COR-L47 (cell line): ENCODE measurements at regions not wholly inside any gene's neighbourhood (a gene's known extent, or its start where the extent isn't known, plus 50 kb on each side); places are given as distances from the start of the nearest gene placed in this dataset.

Experiments
- DNase-seq: peaks from one replicate; lab custom pipeline; 2025; lab: John Stamatoyannopoulos, UW

- DNase-seq = no peak
Observed at GRCh38 chr4:137310593-137311490, 221.5 kb downstream of the PCDH18 start.

DNA sequence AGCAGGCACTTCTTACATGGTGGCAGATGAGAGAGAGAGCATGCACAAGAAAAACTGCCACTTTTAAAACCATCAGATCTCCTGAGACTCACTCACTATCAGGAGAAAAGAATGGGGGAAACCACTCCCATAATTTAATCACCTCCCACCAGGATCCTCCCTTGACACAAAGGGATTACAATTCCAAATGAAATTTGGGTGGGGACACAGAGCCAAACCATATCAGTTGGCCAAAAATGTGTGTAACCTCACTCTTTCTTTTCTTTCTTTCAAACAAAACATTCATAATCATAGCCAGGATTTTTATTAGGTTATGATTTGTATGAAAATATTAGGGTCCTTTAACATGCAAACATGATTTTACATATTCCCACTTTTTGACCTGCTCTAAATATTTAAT, 222.1 kb downstream of the PCDH18 start:
- DNase-seq = no peak

- no peak for DNase-seq
Observed at GRCh38 chr4:137309424-137309823, 222.9 kb downstream of the PCDH18 start.

GRCh38 chr4:137307806-137308205, 224.5 kb downstream of the PCDH18 start:
- no peak for DNase-seq

DNA sequence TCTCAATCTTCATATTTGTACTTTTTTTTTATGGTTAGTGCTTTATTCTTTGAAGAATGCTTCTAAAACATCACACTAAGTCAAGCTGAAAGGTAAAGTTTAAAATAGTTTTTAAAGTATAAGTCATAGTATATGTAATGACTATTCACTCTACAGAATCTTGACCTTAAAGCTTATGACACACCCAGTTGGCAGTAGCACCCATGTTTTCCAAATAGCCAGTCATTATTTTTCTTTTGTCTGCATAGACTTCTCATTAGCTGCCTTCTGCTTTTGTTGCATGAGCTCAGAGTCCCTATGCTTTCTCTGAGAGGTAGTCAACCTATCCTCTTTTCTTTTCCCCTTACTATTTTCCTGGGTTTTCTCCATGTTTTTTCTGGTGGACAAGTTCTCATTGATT, 231.5 kb downstream of the PCDH18 start:
- no peak for DNase-seq

GRCh38 chr4:137299281-137299680, 233.0 kb downstream of the PCDH18 start:
- DNase-seq = no peak

- DNase-seq = no peak
Observed at GRCh38 chr4:137293281-137293680, 239.0 kb downstream of the PCDH18 start.

GRCh38 chr4:137283737-137284136, 248.6 kb downstream of the PCDH18 start:
- no peak for DNase-seq

- no peak for DNase-seq
Observed at GRCh38 chr4:137278431-137278830, 253.9 kb downstream of the PCDH18 start.

GRCh38 chr4:137274404-137274803, 257.9 kb downstream of the PCDH18 start:
- no peak for DNase-seq

DNA sequence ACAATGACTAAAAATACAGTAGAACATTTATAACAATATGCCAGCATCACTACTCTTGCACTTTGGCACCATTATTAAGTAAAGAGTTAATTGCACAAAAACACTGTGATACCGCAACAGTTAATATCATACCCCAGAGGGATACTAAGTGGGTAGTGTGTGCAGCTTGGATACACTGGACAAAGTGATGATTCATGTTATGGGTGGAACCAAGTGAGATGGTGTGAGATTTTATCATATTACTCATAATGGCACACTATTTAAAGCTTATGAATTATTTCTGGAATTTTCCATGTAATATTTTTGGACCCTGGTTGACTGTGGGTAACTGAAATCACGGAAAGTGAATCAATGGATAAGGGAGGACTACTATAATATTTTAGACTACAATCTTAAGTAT, 265.3 kb downstream of the PCDH18 start:
- DNase-seq = no peak

- DNase-seq = no peak
Observed at GRCh38 chr4:137266511-137266910, 265.8 kb downstream of the PCDH18 start.

- DNase-seq = no peak
Observed at GRCh38 chr4:137263206-137263605, 269.1 kb downstream of the PCDH18 start.

DNA sequence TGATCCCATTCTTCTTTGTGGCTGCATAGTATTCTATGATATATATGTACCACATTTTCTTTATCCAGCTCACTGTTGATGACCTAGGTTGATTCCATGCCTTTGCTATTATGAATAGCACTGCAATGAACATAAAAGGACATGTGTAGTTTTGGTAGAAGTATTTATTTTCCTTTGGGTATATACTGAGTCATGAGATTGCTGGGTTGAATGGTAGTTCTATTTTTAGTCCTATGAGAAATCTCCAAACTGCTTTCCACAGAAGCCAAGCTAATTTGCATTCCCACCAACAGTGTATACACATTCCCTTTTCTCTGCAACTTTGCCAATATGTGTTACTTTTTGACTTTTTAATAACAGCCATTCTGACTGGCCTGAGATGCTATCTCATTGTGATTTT, 278.3 kb downstream of the PCDH18 start:
- DNase-seq = no peak

GRCh38 chr4:137249112-137249511, 283.2 kb downstream of the PCDH18 start:
- DNase-seq = no peak

- DNase-seq = peak; percentile 90
Observed at GRCh38 chr4:137238456-137239162, 293.7 kb downstream of the PCDH18 start.

- DNase-seq = no peak
Observed at GRCh38 chr4:137226900-137227299, 305.4 kb downstream of the PCDH18 start.

- DNase-seq = no peak
Observed at GRCh38 chr4:137226221-137226620, 306.1 kb downstream of the PCDH18 start.

DNA sequence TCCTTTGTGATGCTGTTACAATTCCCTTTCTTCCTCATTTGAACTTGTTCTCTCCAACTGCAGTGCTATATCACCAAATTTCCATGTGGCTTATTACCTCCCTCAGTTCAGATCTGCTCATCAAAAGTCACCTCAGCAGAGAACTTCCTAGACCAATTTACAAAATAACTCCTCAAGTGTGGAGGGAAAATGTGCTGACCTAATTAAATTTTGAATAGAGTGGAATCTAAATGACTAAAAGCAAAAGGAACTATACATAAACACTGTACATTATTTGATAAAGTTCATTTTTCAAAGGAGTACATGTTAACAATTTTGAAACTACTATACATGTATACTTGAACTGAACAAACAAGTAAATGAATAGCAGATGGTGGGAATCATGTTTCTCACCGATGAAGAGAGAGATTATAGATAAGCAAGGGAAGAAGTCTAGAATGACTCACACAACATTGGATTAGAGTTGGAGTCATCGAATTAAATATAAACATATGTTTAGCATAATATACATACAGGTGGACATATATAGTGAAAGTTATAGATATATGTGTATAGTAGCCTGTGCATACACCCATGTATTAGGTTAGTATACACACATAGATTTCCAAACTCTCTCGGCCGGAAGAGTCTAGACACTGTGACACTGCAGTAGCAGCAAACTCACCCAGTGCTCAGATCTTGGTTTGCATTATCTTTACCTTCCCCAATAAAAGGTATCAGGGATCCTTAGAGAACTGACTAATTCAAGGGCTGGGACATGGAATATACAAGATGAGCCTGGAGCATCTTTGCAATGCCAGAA, 318.7 kb downstream of the PCDH18 start:
- DNase-seq = no peak

DNA sequence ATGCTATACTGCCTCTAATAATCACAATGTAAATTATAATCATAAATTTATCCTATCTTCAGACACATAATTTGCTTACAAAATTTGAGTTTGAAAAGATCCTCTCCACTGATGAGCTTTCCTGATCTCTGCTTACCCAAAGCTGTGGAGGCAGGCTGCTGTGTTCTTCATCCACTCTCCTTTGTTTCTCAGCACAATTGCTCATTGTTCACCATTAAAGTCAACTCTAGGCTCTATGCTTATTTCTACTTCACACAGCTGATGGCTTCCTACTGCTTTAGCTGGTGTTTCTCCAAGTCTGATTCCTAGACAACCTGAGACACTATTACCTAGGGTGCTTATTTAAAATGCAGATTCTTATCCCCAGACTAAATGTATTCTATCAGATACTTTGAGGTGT, 319.7 kb downstream of the PCDH18 start:
- DNase-seq = no peak

DNA sequence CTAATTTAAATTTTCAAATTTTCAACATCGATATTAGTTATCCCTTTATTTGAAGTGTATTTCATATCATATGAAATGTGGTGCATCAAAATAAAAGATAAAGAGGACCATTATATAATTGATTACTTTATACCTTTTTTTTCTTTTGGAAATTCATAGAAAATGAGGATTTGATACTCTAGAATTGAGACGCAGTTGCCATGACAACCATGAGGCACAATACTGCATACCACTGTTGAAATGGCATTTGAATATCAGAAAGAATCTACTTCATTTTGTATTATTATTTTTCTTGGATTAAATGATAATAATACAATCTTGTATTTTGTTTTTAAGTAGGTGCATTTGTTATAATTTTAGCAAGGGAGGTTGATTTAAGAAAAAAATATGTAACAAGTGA, 323.1 kb downstream of the PCDH18 start:
- no peak for DNase-seq

- DNase-seq = no peak
Observed at GRCh38 chr4:137206781-137207180, 325.5 kb downstream of the PCDH18 start.

- DNase-seq = no peak
Observed at GRCh38 chr4:137203601-137204000, 328.7 kb downstream of the PCDH18 start.
